ENCODE measurements at regions not wholly inside any gene's neighbourhood (a gene's known extent, or its start where the extent isn't known, plus 50 kb on each side); places are given as distances from the start of the nearest gene placed in this dataset.

GRCh38 chr19:30629086-30629485 lies 256.9 kb downstream of the ZNF536 start:
- intact Hi-C loops (cut with DNase I): no loop called here
- TF ChIP-seq CTCF (IDR thresholded peaks at IDR 0.05): no peak
- H3K36me3 ChIP-seq: no peaks in the 10 kb centered on the region
- no peaks in the 10 kb centered on the region for H3K4me1 ChIP-seq
- no peak overlapping the region for H3K27ac ChIP-seq
- H3K4me3 ChIP-seq: no peak overlapping the region
- peaks cover 0 to under 1% (median 0%) of the 10 kb centered on the region in 7 donors for H3K27me3 ChIP-seq
- 93% methylated on average over 5 of the region's 5 CpGs for WGBS, 2 donors
- DNase-seq (no peak), ATAC-seq (no peak)
- peaks cover 0 to 2% (median 0%) of the 10 kb centered on the region in 11 donors for H3K9me3 ChIP-seq

GRCh38 chr19:30626626-30626966 lies 254.4 kb downstream of the ZNF536 start:
- H3K4me3 ChIP-seq: no peak overlapping the region
- no peak for DNase-seq
- ATAC-seq: no peak
- H3K27ac ChIP-seq: no peak overlapping the region
- H3K4me1 ChIP-seq: no peaks in the 10 kb centered on the region
- 85% methylated on average over 19 of the region's 19 CpGs for WGBS, 2 donors
- peaks cover 0 to 13% (median 0%) of the 10 kb centered on the region in 11 donors for H3K9me3 ChIP-seq
- TF ChIP-seq CTCF (IDR thresholded peaks at IDR 0.05): no peak
- intact Hi-C loops (cut with DNase I): no loop called here
- no peaks in the 10 kb centered on the region for H3K36me3 ChIP-seq
- peaks cover 0 to 9% (median 0%) of the 10 kb centered on the region in 7 donors for H3K27me3 ChIP-seq

- Histone ChIP-seq H3K27ac (no peak overlapping the region), H3K4me3 (no peak overlapping the region), H3K4me1 (no peaks in the 10 kb centered on the region), H3K36me3 (no peaks in the 10 kb centered on the region), H3K27me3 (peaks cover 0 to 9% (median 0%) of the 10 kb centered on the region in 7 donors), H3K9me3 (peaks cover 0 to 13% (median 0%) of the 10 kb centered on the region in 11 donors)
- 87 to 89% methylated on average over 15 of the region's 15 CpGs for WGBS, 2 donors
- DNase-seq (no peak), ATAC-seq (no peak)
- no peak for TF ChIP-seq CTCF (IDR thresholded peaks at IDR 0.05)
- intact Hi-C loops (cut with DNase I): no loop called here
Observed at GRCh38 chr19:30625947-30626625, 253.9 kb downstream of the ZNF536 start.

- 90 to 92% methylated on average over 5 of the region's 5 CpGs for WGBS, 2 donors
- TF ChIP-seq CTCF (IDR thresholded peaks at IDR 0.05): no peak
- Histone ChIP-seq H3K4me1 (no peaks in the 10 kb centered on the region), H3K9me3 (peaks cover 0 to 13% (median 0%) of the 10 kb centered on the region in 11 donors), H3K36me3 (no peaks in the 10 kb centered on the region), H3K27me3 (peaks cover 0 to 13% (median 0%) of the 10 kb centered on the region in 7 donors), H3K27ac (no peak overlapping the region), H3K4me3 (no peak overlapping the region)
- no peak for ATAC-seq
- no peak for DNase-seq
- intact Hi-C loops (cut with DNase I): no loop called here
Observed at GRCh38 chr19:30622276-30622675, 250.1 kb downstream of the ZNF536 start.
